Stimulated activated CD8-positive, alpha-beta memory T cell treated with anti-CD3 and anti-CD28 coated beads, Interleukin-2, amount 100 ng/mL, for 48 hours (primary cell): ENCODE measurements at regions not wholly inside any gene's neighbourhood (a gene's known extent, or its start where the extent isn't known, plus 50 kb on each side); places are given as distances from the start of the nearest gene placed in this dataset.

Source experiments
- DNase-seq, 2 donors: peaks; one replicate each; pipeline ENCODE4 v3.0.0-alpha.2; 2020; ENCODE audit warnings: low read depth in 2 of 2

- no peak for DNase-seq
These were observed 92.7 kb upstream of the AKR1E2 start for GRCh38 chr10:4733150-4733842.

GRCh38 chr10:4730998-4731397, 95.0 kb upstream of the AKR1E2 start:
- DNase-seq: no peak

GRCh38 chr10:4725917-4726606, 99.9 kb upstream of the AKR1E2 start:
- no peak for DNase-seq

DNA sequence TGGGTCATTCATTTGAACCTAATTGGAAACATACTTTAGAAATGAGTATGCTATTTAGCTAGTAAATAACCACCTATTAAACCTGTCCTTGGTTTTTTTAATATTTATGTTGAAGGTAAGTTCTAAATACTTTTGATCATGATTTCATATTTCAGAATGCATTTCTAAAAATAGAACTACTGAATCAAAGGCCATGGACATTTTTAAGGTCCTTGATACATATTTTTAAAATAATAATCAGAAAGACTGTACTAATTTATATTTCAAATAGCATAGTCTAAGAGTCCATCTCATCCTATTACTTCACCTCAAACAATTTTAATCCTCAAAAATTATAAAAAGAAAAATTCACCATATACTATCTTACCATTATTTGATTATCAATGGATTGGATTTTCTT, 102.1 kb upstream of the AKR1E2 start:
- no peak for DNase-seq

- DNase-seq: no peak
These were observed 103.8 kb upstream of the AKR1E2 start for GRCh38 chr10:4721999-4722753.

GRCh38 chr10:4720463-4720862, 105.5 kb upstream of the AKR1E2 start:
- no peak for DNase-seq

GRCh38 chr10:4719671-4720070, 106.3 kb upstream of the AKR1E2 start:
- DNase-seq: no peak

GRCh38 chr10:4719036-4719435, 107.0 kb upstream of the AKR1E2 start:
- no peak for DNase-seq

GRCh38 chr10:4718544-4718943, 107.5 kb upstream of the AKR1E2 start:
- DNase-seq: no peak

DNA sequence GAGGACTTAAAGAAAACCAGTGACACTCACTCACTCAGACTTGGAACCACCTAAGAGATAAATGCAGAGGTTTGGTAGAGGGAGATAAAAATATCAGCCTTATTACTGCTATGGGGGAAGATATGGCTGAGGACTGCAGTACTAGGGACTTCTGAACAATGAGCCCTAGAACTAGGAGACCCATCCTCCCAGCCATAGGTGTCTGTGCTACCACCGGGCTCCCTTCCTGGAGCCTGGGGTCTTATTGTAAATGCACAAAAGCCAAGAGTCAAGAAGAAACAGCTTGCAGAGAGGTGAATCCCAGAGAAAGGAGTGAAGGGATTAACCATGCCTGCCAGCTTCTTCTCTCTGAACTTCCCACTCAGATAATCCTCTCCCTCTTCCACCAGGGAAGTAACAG, 108.3 kb upstream of the AKR1E2 start:
- DNase-seq: no peak

- no peak for DNase-seq
These were observed 115.1 kb upstream of the AKR1E2 start for GRCh38 chr10:4710858-4711257.

DNA sequence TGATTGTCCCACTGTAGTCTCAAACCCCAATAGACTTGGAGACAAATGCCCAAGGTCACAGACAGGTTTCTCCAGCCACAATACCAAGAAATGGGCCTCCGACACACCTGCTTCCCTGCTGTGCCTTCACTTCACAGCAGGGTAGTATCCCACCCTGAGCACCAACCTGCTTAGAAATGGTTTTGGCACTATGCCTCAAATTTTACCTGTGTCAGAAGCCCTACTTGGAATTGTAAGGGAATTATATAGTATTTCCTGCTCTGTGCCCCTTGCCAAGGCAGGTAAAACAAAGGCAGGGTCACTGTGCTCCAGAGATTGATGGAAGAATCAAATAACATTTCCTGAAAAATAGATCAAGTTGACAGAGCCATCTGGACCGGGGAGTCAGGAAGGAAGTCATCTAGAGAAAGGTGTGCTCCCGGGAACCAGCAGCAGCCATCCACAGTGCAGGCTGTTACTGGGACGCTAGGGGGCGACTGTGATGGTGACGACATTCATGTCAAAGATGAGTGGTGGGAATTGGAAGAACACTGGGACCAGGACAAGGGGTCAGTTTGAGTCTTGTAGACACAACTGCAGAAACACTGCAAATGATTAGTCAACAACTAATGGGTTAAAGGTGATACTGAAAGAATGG, 117.8 kb upstream of the AKR1E2 start:
- DNase-seq: peak in 1 of 2 donors; percentile 8

GRCh38 chr10:4707221-4707620, 118.8 kb upstream of the AKR1E2 start:
- DNase-seq: no peak

GRCh38 chr10:4704034-4704545, 121.9 kb upstream of the AKR1E2 start:
- DNase-seq: no peak

DNA sequence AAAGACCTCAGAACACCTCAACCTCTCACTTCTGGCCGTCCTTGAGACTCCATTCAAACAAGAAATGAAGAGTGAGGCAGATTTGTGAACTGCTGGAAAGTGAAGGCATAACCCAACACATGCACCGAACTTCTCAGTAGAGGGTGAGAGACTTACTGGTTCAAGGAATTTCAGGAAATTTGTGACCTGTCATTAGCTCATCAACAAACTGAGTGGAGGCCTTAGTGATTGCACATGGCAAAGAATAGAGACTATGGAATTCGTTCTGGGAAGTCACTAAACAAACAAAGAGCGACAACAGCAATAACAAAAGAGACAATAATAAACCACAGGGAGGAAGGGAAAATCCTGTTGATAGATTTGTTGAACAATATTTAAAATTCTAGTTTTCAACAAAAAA, 125.0 kb upstream of the AKR1E2 start:
- no peak for DNase-seq

GRCh38 chr10:4699950-4700730, 125.9 kb upstream of the AKR1E2 start:
- no peak for DNase-seq

- DNase-seq: no peak
These were observed 127.9 kb upstream of the AKR1E2 start for GRCh38 chr10:4698075-4698474.

DNA sequence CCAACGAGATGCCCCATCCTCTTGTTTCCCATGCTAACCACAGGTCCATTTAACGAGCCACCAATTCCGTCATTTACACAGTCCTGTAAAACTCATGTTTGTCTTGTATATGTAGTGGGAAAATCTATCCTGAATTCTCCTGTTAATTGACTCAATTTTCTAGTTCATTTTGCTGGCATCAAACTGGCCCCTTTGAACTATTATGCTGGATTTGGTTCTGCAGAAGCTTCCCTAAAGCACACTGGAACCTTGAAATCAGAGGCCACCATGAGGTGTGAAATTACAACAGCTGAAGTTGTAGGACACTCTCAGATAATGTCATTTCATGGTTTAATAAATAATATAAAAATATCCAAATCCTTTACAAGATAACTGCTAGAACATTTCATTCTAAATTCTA, 129.8 kb upstream of the AKR1E2 start:
- no peak for DNase-seq

DNA sequence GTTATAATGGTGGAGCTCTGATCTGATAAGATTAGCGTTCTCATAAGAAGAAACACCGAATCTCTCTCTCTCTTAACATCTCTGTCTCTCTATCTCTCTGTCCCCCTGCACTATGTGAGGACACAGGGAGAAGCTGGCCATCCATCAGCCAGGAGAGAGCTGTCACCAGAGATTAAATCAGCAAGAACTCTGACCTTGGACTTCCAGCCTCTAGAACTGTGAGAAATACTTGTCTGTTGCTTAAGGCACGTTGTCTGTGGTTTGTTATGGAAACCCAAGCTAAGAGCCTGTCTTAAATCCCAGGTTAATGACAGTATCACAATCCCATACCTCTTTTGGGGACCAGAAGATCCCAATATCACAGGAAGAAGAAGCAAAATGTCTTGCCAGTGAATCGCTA, 132.0 kb upstream of the AKR1E2 start:
- no peak for DNase-seq

- DNase-seq: no peak
These were observed 133.8 kb upstream of the AKR1E2 start for GRCh38 chr10:4692206-4692605.

- no peak for DNase-seq
These were observed 134.2 kb upstream of the AKR1E2 start for GRCh38 chr10:4691776-4692175.
